ENCODE measurements at regions not wholly inside any gene's neighbourhood (a gene's known extent, or its start where the extent isn't known, plus 50 kb on each side); places are given as distances from the start of the nearest gene placed in this dataset.
"Not testable (repeated sequence)": the region's sequence is repeated elsewhere in the genome, so short reads cannot be mapped to it uniquely, and the experiment has no call there.

- not testable (repeated sequence) for DNase-seq
Measured at GRCh38 chr21:35590284-35590683, 470.0 kb downstream of the SETD4 start.

- DNase-seq = no peak
Measured at GRCh38 chr21:35587841-35588380, 472.4 kb downstream of the SETD4 start.

- no peak for DNase-seq
Measured at GRCh38 chr21:35586305-35586704, 474.0 kb downstream of the SETD4 start.

- no peak for DNase-seq
Measured at GRCh38 chr21:35585878-35586277, 474.4 kb downstream of the SETD4 start.

- DNase-seq = no peak
Measured at GRCh38 chr21:35585155-35585554, 475.2 kb downstream of the SETD4 start.

- DNase-seq = no peak
Measured at GRCh38 chr21:35583566-35584216, 476.6 kb downstream of the SETD4 start.

- no peak for DNase-seq
Measured at GRCh38 chr21:35582731-35583130, 477.6 kb downstream of the SETD4 start.

GRCh38 chr21:35581640-35582039 lies 478.7 kb downstream of the SETD4 start:
- DNase-seq = no peak

GRCh38 chr21:35579520-35580293 lies 480.6 kb downstream of the SETD4 start:
- no peak for DNase-seq

GRCh38 chr21:35578831-35579471 lies 481.4 kb downstream of the SETD4 start:
- DNase-seq = no peak

- DNase-seq = no peak
Measured at GRCh38 chr21:35578347-35578782, 482.0 kb downstream of the SETD4 start.

GRCh38 chr21:35575280-35575915 lies 484.9 kb downstream of the SETD4 start:
- no peak for DNase-seq

GRCh38 chr21:35573472-35574374 lies 486.6 kb downstream of the SETD4 start:
- DNase-seq = no peak

- DNase-seq = no peak
Measured at GRCh38 chr21:35571910-35572309, 488.4 kb downstream of the SETD4 start.

- no peak for DNase-seq
Measured at GRCh38 chr21:35568643-35569042, 491.7 kb downstream of the SETD4 start.

GRCh38 chr21:35566874-35567273 lies 493.5 kb downstream of the SETD4 start:
- DNase-seq = no peak

GRCh38 chr21:35565204-35565611 lies 495.1 kb downstream of the SETD4 start:
- no peak for DNase-seq

- DNase-seq = no peak
Measured at GRCh38 chr21:35563885-35564451, 496.4 kb downstream of the SETD4 start.

GRCh38 chr21:35562876-35563275 lies 497.4 kb downstream of the SETD4 start:
- DNase-seq = no peak

GRCh38 chr21:35561116-35561515 lies 499.2 kb downstream of the SETD4 start:
- no peak for DNase-seq

GRCh38 chr21:35559829-35560225 lies 500.5 kb downstream of the SETD4 start:
- no peak for DNase-seq
